ENCODE measurements at regions not wholly inside any gene's neighbourhood (a gene's known extent, or its start where the extent isn't known, plus 50 kb on each side); places are given as distances from the start of the nearest gene placed in this dataset.

DNA sequence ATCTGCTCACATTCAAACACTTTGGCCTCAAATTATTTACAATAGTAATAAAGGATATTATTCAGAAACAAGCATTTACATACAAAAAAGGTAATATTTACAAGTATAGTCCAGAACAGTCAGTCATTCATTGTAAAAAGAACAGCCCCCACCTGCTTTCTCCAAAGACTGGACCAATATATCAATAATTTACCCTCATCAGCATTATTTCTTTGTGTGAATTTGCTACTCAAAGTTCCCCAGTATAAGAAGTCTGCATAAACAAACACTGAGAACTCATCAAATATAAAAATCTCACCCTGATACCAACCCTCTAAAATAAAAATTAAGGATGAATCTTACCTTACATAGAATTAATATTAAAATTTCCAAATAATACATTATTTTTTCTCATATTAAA lies 267.8 kb upstream of the POU5F2 start:
- Histone ChIP-seq H3K27ac (ENCODE audit: control insufficient read depth, insufficient read depth, low read length) (no peak overlapping the region), H3K4me2 (ENCODE audit: control insufficient read depth, extremely low read depth, insufficient read depth, low read depth, low read length) (no peak overlapping the region), H3K27me3 (ENCODE audit: control insufficient read depth, extremely low read depth, insufficient read depth, low read length) (no peaks in the 10 kb centered on the region), H3K79me2 (ENCODE audit: control insufficient read depth, insufficient read depth, low read length) (no peaks in the 10 kb centered on the region), H3K4me1 (ENCODE audit: control insufficient read depth, extremely low read depth, insufficient read depth, low read length) (no peaks in the 10 kb centered on the region), H3K9me3 (ENCODE audit: control insufficient read depth, low read depth, low read length) (no peaks in the 10 kb centered on the region), H3K9me1 (ENCODE audit: control insufficient read depth, extremely low read depth, insufficient read depth, low read length) (no peaks in the 10 kb centered on the region), H2AFZ (ENCODE audit: control insufficient read depth, low read length) (no peak overlapping the region), H3K9ac (ENCODE audit: control insufficient read depth, extremely low read depth, insufficient read depth, low read length) (no peak overlapping the region), H3K4me3 (ENCODE audit: control insufficient read depth in 2 of 3, extremely low read depth in 1 of 3, insufficient read depth in 2 of 3, low read depth in 1 of 3, low read length in 3 of 3) (no peak overlapping the region), H3K36me3 (ENCODE audit: control insufficient read depth in 2 of 2, extremely low read depth in 1 of 2, insufficient read depth in 2 of 2, low read length in 2 of 2) (no peaks in the 10 kb centered on the region), H4K20me1 (ENCODE audit: control insufficient read depth, extremely low read depth, insufficient read depth, low read length) (no peaks in the 10 kb centered on the region)
- TF ChIP-seq EZH2 (IDR thresholded peaks at IDR 0.05; ENCODE audit: low read length) = no peak
- TF ChIP-seq, protein P1, sequence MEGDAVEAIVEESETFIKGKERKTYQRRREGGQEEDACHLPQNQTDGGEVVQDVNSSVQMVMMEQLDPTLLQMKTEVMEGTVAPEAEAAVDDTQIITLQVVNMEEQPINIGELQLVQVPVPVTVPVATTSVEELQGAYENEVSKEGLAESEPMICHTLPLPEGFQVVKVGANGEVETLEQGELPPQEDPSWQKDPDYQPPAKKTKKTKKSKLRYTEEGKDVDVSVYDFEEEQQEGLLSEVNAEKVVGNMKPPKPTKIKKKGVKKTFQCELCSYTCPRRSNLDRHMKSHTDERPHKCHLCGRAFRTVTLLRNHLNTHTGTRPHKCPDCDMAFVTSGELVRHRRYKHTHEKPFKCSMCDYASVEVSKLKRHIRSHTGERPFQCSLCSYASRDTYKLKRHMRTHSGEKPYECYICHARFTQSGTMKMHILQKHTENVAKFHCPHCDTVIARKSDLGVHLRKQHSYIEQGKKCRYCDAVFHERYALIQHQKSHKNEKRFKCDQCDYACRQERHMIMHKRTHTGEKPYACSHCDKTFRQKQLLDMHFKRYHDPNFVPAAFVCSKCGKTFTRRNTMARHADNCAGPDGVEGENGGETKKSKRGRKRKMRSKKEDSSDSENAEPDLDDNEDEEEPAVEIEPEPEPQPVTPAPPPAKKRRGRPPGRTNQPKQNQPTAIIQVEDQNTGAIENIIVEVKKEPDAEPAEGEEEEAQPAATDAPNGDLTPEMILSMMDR (optimal IDR thresholded peaks at IDR 0.05 in 1 of 3, IDR thresholded peaks at IDR 0.05 in 1 of 3, conservative IDR thresholded peaks at IDR 0.05 in 1 of 3; ENCODE audit: extremely low read depth in 1 of 3, insufficient read depth in 2 of 3, low read length in 3 of 3) = no peak
- DNase-seq (ENCODE audit: low read depth, low spot score) = no peak
- dilution Hi-C loops (cut with MboI; ENCODE audit: extremely low pct_ligation_motif_present, low sequenced_read_pairs) = no loop called here
- FAIRE-seq = no peak

DNA sequence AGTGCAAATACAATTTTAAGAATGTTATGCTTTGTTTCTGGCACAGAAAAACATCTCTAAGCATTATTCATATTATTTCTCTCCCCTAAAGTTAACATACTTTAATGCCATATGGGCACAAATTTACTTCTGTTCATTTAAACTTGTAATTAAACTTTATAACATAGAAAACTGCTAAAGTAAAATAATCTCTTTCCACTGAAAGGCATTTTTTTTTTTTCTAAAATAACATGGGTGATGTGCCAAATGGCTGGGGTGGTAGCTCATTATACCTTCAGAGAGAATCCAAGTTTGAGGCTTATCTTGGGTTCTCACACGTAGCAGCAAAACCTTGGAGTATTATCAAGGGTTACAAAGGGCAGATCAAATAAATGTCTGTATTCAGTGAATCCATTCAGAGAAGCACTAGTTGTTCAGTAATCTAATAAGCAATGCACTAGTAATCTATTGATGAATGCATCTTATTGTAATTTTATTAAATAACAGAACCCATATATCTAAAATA lies 257.6 kb upstream of the POU5F2 start:
- FAIRE-seq (no peak), DNase-seq (ENCODE audit: low read depth, low spot score) (no peak)
- Histone ChIP-seq H3K36me3 (ENCODE audit: control insufficient read depth in 2 of 2, extremely low read depth in 1 of 2, insufficient read depth in 2 of 2, low read length in 2 of 2) (no peaks in the 10 kb centered on the region), H3K27ac (ENCODE audit: control insufficient read depth, insufficient read depth, low read length) (no peak overlapping the region), H3K4me2 (ENCODE audit: control insufficient read depth, extremely low read depth, insufficient read depth, low read depth, low read length) (no peak overlapping the region), H3K9me1 (ENCODE audit: control insufficient read depth, extremely low read depth, insufficient read depth, low read length) (no peaks in the 10 kb centered on the region), H3K79me2 (ENCODE audit: control insufficient read depth, insufficient read depth, low read length) (no peaks in the 10 kb centered on the region), H3K27me3 (ENCODE audit: control insufficient read depth, extremely low read depth, insufficient read depth, low read length) (no peaks in the 10 kb centered on the region), H3K9me3 (ENCODE audit: control insufficient read depth, low read depth, low read length) (no peaks in the 10 kb centered on the region), H3K4me3 (ENCODE audit: control insufficient read depth in 2 of 3, extremely low read depth in 1 of 3, insufficient read depth in 2 of 3, low read depth in 1 of 3, low read length in 3 of 3) (no peak overlapping the region), H3K4me1 (ENCODE audit: control insufficient read depth, extremely low read depth, insufficient read depth, low read length) (no peaks in the 10 kb centered on the region), H2AFZ (ENCODE audit: control insufficient read depth, low read length) (no peak overlapping the region), H4K20me1 (ENCODE audit: control insufficient read depth, extremely low read depth, insufficient read depth, low read length) (no peaks in the 10 kb centered on the region), H3K9ac (ENCODE audit: control insufficient read depth, extremely low read depth, insufficient read depth, low read length) (no peak overlapping the region)
- dilution Hi-C loops (cut with MboI; ENCODE audit: extremely low pct_ligation_motif_present, low sequenced_read_pairs) = no loop called here
- TF ChIP-seq, protein P1 (optimal IDR thresholded peaks at IDR 0.05 in 1 of 3, IDR thresholded peaks at IDR 0.05 in 1 of 3, conservative IDR thresholded peaks at IDR 0.05 in 1 of 3; ENCODE audit: extremely low read depth in 1 of 3, insufficient read depth in 2 of 3, low read length in 3 of 3) = no peak
- no peak for TF ChIP-seq EZH2 (IDR thresholded peaks at IDR 0.05; ENCODE audit: low read length)

Measured in keratinocyte (primary cell).